Rectal smooth muscle tissue (tissue), 1 donor: ENCODE measurements at regions not wholly inside any gene's neighbourhood (a gene's known extent, or its start where the extent isn't known, plus 50 kb on each side); places are given as distances from the start of the nearest gene placed in this dataset.

Experiments
- H3K27ac ChIP-seq: one replicate; pipeline ENCODE4 v1.7.0; 2013; ENCODE audit warnings: low read depth, low read length, inconsistent platforms
- H3K27me3 ChIP-seq: one replicate; pipeline ENCODE4 v1.7.0; 2013; ENCODE audit warnings: low read length; ENCODE audit not compliant: control insufficient read depth, insufficient read depth
- H3K36me3 ChIP-seq: one replicate; pipeline ENCODE4 v1.7.0; 2013; ENCODE audit warnings: low read length; ENCODE audit not compliant: control insufficient read depth, insufficient read depth
- H3K4me1 ChIP-seq: one replicate; pipeline ENCODE4 v1.7.0; 2013; ENCODE audit warnings: low read length; ENCODE audit not compliant: control insufficient read depth, insufficient read depth
- H3K4me3 ChIP-seq: one replicate; pipeline ENCODE4 v1.7.0; 2013; ENCODE audit warnings: low read length
- H3K9ac ChIP-seq: one replicate; pipeline ENCODE4 v1.7.0; 2013; ENCODE audit warnings: low read length

DNA sequence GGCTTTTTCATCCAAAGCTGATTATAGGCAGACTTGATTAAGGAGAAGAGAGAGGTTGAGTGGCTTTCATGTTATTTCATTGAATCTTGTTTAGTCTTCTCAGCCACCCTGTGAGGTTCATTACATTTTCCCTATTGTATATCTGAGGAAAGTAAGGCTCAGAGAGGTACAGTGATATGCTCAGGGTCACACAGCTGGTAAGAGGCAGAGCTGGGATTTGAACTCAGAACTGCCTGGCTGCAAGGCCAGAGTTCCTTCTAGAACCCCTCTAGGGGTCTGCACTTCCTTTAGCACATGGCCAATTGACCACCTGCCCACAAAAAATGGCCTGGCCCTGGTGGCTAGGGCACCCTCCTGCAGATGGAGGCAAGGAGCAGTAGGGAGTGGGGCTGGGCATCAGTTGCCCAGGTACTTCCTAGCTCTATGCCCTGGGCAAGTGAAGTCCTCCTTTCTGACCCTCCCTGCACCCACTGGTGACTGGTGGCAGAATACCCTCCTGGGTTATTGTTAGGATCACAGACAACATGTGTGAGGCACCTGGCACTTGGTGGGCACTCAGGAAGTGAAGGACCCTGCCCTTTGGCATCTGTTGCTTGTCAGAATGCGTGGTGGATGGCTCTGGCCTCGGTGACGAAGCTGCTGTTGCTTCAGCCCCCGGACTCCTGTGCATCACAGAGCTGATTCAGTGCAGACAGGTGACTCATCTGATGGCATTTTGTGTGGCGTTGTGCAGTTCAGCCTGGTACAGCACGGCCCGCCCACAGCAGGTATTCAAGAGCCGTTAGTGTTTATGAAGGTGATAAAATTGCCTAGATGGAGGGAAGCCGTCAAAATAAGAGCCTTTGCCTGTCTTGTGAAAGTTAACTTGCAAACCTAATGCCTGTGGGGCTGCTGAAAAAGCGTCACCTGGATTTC lies 115.8 kb downstream of the SLC25A47 start:
- H3K27ac ChIP-seq: no peak overlapping the region

DNA sequence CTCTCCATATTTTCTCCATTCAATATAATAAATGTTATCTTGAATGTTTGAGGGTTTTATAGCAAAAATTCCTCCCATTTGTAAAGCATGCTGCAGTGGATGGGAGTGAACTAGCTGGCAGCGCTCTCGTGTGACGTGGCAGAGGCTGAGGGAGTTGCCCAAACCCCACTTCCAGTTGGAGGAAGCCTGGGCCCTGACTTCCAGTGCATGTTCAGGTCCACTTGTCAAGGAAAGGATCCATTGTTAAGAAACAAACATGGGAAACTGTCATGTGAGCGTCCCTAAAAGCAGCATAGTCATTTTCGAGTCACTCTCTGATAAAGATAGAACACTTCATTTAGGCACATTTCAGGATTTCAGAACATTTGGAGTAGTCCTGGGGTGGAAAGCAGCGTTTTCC lies 116.6 kb downstream of the SLC25A47 start:
- Histone ChIP-seq H3K4me3 (no peak overlapping the region), H3K27ac (no peak overlapping the region), H3K4me1 (no peaks in the 10 kb centered on the region), H3K36me3 (no peaks in the 10 kb centered on the region), H3K9ac (no peak overlapping the region), H3K27me3 (no peaks in the 10 kb centered on the region)

More for the DNA sequence above, 115.8 kb downstream of the SLC25A47 start:
- Histone ChIP-seq H3K4me3 (no peak overlapping the region), H3K36me3 (no peaks in the 10 kb centered on the region), H3K4me1 (no peaks in the 10 kb centered on the region), H3K9ac (no peak overlapping the region), H3K27me3 (no peaks in the 10 kb centered on the region)

DNA sequence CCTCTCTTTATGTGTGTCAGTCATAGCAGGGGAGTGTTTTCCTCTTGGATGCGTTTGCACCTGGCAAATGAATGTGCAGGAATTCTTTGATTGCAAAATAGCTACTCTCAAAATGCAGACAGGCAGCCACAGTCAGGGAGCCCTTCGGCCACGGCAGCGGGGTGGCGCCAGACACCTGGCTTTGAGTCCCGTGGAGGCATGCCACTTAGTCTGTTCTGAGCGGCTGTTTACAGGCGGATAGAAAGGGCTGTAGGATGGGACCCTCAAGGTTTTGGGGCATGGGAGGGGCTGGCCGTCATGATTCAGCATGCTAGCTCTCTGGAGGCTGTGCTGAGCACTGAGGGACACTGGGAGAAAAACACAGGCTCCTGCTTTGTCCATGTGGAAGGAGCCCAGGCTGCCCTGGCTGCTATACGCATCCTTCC lies 117.1 kb downstream of the SLC25A47 start:
- Histone ChIP-seq H3K4me3 (no peak overlapping the region), H3K27me3 (no peaks in the 10 kb centered on the region), H3K4me1 (no peaks in the 10 kb centered on the region), H3K27ac (no peak overlapping the region), H3K9ac (no peak overlapping the region), H3K36me3 (no peaks in the 10 kb centered on the region)

DNA sequence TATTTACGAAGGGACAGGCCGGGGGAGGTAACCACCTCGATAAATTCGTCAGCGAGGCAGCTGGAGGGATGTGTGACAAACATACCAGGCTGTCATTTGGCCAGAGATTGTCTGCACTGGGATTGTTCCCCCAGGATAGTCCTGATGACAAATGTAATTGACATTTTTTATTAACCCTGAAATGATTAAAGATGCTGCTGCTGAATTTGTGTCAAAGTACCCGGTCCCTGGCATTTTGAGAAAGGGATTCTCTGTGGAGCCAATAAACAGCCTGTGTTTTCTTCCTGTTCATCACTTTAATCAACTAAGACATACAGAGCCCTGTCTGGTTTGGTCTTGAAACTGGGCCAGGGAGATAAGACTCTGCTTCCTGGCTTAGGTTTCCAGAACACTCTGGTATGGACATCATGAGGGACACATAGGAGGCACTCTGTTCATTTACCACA lies 117.6 kb downstream of the SLC25A47 start:
- Histone ChIP-seq H3K4me1 (no peaks in the 10 kb centered on the region), H3K9ac (no peak overlapping the region), H3K27ac (no peak overlapping the region), H3K4me3 (no peak overlapping the region), H3K27me3 (no peaks in the 10 kb centered on the region), H3K36me3 (no peaks in the 10 kb centered on the region)

DNA sequence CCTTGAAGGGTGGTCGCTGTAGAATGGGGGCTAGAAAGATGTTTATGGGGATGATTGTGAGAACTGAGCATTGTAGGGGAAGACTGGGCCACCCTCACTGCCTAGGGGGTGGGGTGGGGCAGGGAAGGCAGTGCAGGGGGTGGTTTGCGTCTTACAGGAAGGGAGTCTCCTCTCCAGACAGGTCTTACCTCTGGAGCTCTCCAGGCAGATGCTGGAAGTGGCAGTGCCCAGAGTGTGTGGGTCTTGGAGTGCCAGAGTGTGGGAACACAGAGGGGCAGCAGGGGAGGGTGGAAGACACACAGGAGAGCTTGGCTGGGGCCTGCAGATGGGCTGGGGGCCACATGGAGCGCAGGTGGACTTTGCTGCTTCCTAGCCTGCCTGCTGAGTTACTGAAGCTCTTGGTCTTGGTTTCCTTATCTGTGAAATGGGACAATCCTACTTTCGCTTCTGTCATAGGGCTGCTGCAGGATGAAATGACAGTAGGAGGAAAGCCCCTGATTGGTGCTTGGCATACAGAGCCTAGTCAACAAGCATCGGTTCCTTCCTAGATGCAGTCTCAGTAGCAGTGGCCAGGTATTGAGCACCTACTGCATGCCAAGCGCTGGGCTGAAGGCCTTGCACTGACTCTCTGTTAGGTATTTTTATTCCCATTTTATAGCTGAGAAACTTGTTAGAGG lies 118.3 kb downstream of the SLC25A47 start:
- Histone ChIP-seq H3K4me1 (no peaks in the 10 kb centered on the region), H3K4me3 (no peak overlapping the region), H3K9ac (no peak overlapping the region), H3K36me3 (no peaks in the 10 kb centered on the region), H3K27me3 (no peaks in the 10 kb centered on the region), H3K27ac (no peak overlapping the region)

DNA sequence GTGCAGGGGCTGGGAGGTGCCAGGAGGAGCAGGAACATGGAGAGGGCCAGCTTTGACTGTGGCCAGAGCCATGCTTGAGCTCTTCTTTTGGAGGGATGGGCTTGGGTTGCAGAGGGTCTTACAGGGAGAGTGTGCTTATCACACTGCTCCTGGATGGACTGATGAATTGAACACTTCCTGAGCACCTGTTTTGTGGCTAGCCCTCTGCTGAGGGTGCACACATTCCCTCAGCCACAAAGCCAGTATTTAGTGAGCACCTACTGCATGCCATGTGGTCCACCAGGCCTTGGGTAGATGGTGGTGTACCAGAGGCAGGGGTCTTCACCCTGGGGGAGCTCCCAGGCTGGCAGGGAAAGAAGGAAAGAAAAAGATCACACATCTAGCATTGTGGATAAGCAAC lies 118.9 kb downstream of the SLC25A47 start:
- Histone ChIP-seq H3K27me3 (no peaks in the 10 kb centered on the region), H3K36me3 (no peaks in the 10 kb centered on the region), H3K4me3 (no peak overlapping the region), H3K27ac (no peak overlapping the region), H3K4me1 (no peaks in the 10 kb centered on the region), H3K9ac (no peak overlapping the region)

DNA sequence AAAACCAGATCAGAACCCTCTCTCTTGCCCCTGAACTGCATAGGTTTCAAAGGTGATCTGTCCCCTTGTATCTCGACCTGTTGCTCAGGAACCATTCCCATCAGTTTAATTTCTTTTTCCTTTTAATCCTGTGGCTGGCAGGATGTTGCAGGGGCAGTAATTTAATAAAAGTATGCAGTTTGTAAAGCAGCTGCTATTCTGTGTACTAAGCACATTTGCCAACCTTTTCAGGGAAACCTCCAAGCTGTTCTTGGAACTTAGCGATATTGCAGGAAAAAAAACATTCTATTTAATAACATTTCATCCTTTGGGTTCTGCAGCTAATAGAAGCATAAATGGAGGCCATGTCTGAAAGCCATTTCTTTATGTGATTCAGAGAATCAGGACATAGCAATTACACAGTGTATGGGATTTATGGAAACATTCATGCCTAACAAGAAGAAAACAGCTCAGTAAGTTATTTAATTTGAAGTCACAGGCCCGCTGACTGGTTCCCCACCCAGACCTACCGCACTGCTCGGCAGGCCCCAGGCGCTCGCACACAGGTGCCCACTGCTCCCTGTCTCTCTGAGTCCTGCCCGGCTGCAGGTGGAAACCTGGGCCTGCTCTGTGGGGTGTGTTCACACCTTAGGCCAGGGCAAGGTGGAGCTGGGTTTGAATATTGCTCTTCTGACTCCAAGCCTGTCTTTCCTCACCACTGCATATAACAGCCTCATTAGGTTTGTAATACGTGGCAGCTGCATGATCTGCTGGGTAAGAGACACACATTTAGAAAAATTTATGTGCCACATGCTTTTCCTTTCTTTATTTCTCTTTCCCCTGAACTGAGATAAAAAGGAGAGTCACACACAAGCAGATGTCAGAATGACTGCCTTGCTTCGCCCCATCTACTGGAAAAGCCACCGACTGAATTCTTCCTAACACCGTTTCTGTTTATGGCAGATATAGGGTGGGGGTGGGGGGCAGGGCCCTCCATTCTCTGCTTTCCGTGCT lies 119.7 kb downstream of the SLC25A47 start:
- Histone ChIP-seq H3K36me3 (no peaks in the 10 kb centered on the region), H3K4me3 (no peak overlapping the region), H3K27me3 (no peaks in the 10 kb centered on the region), H3K9ac (no peak overlapping the region), H3K4me1 (no peaks in the 10 kb centered on the region), H3K27ac (no peak overlapping the region)

DNA sequence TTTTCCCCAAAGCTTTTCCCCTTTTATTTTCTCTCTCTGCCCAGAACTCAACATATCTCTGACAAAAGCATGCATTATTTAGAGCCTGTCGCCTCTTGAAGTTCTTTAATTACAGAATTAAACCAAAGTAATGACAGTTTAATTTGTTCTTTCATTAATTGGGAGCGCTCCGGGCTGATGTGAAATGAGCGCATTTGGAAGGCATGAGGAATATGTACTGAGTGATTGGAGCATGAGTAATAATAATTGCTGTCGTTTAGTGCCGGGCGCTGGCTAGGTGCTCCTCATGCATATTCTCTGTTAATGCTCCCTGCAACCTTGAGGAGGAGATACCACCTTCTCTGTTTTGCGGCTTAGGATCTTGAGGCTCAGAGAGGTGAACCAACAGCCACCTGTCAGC lies 120.5 kb downstream of the SLC25A47 start:
- Histone ChIP-seq H3K9ac (no peak overlapping the region), H3K4me3 (no peak overlapping the region), H3K4me1 (no peaks in the 10 kb centered on the region)

DNA sequence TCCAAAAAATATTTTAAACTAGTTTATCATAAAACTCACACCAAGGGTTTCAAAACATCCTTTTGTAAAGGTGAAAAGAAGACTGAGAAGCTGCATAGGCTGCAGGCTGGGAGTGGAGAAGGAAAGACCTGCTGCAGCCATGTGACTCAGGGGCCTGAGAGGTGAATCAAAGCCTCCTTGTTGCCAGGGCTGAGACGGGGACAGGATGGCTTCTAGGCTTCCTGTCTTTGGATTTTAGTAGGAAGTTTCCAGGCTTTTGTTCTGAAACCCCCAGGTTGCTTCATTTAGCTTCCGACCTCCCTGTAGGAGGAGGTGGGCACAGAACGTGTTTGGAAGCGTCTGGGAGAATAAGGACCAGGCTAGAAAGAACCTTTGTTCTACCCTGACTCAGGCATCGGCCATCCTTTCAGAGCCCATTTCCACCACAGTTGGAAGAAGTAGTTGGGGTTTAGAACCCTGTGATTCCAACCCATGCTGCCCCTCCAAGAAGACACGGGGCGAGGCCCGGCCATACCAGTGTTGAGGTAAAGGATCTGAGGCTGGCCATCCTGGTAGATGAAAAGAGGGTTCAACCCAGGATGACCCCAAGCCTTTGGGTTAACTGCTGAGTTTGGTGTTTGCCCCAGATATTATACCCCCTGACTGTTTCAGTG lies 122.4 kb downstream of the SLC25A47 start:
- Histone ChIP-seq H3K4me3 (no peak overlapping the region), H3K27me3 (no peaks in the 10 kb centered on the region), H3K4me1 (no peaks in the 10 kb centered on the region), H3K27ac (no peak overlapping the region), H3K9ac (no peak overlapping the region), H3K36me3 (no peaks in the 10 kb centered on the region)

More for the DNA sequence above, 120.5 kb downstream of the SLC25A47 start:
- no peaks in the 10 kb centered on the region for H3K36me3 ChIP-seq
- no peaks in the 10 kb centered on the region for H3K27me3 ChIP-seq
- H3K27ac ChIP-seq: no peak overlapping the region

DNA sequence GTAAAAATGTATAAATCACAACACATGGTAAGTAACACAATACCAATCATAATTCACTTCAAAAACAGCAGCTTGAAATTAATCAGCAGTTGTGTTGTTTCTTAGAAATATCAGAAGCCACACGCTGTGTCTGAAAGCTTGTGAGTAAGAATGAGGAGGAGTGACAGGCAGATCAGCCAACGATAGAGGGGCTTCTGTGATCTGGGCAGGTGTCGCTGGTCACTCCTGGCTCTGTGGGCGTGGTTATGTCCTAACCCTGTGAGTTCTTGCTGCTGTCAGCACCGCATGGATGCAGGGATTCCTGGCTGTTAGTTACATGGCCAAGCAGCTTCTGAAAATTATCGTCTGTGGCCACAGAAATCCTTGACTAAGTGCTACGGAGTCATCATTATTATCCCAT lies 123.4 kb downstream of the SLC25A47 start:
- no peak overlapping the region for H3K4me3 ChIP-seq
- no peaks in the 10 kb centered on the region for H3K27me3 ChIP-seq
- no peaks in the 10 kb centered on the region for H3K36me3 ChIP-seq
- no peak overlapping the region for H3K9ac ChIP-seq
- no peaks in the 10 kb centered on the region for H3K4me1 ChIP-seq
- H3K27ac ChIP-seq: no peak overlapping the region

DNA sequence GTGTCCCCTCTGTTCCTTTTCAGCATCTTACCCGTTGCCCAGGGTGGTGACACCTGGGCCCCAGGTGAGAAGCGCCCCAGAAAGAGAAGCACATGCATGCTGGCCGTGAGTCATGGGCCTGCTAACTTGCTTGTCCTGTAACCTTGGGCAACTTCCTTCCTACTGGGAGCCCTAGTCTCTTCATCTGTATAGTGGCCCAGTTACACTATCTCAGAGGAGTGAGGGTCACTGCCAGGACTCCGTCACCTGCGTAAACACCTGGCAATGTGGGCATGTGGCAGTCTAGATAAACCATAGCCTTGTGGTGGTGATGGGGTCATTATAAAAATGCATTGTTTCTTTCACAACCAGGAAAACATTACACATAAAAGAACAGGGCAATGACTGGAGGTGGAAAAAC lies 125.2 kb downstream of the SLC25A47 start:
- Histone ChIP-seq H3K4me1 (no peaks in the 10 kb centered on the region), H3K36me3 (no peaks in the 10 kb centered on the region), H3K9ac (no peak overlapping the region), H3K27ac (no peak overlapping the region), H3K27me3 (no peaks in the 10 kb centered on the region), H3K4me3 (no peak overlapping the region)
